GM18507 (cell line): ENCODE measurements at regions not wholly inside any gene's neighbourhood (a gene's known extent, or its start where the extent isn't known, plus 50 kb on each side); places are given as distances from the start of the nearest gene placed in this dataset.
"Not testable (repeated sequence)": the region's sequence is repeated elsewhere in the genome, so short reads cannot be mapped to it uniquely, and the experiment has no call there.

Source experiments
- DNase-seq: peaks from one replicate; pipeline ENCODE4 v3.0.0; 2011; ENCODE audit warnings: low read depth; ENCODE audit not compliant: insufficient read length; ENCODE audit errors: extremely low spot score
- FAIRE-seq: peaks from 2 replicates; lab custom pipeline; 2011; peaks lifted over from hg19 to GRCh38; lab: Jason Lieb, UNC

GRCh38 chr4:173748353-173748752 is 218.3 kb upstream of the HAND2 start:
- FAIRE-seq (no peak), DNase-seq (no peak)

- DNase-seq (no peak), FAIRE-seq (no peak)
Observed at GRCh38 chr4:173747537-173748257, 217.7 kb upstream of the HAND2 start.

- no peak for DNase-seq
- no peak for FAIRE-seq
Observed at GRCh38 chr4:173746424-173746823, 216.4 kb upstream of the HAND2 start.

DNA sequence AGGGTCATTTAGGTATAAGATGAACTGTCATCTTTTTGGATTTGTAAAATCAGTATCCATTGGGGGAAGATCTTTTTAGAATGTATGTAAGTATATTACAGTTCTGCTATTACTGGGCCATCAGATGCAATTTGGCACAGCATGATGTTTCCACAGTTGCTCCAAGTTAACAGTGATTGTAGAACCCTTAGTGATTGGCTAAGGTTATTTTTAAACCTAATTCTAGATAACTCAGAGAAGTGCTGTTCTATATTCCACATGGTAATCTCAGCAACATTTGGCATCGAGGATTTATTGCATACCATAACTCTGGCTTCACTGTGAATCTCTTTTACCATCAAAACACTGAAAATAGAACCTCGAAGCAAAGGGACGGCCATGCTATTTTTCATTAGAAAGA is 215.7 kb upstream of the HAND2 start:
- no peak for DNase-seq

DNA sequence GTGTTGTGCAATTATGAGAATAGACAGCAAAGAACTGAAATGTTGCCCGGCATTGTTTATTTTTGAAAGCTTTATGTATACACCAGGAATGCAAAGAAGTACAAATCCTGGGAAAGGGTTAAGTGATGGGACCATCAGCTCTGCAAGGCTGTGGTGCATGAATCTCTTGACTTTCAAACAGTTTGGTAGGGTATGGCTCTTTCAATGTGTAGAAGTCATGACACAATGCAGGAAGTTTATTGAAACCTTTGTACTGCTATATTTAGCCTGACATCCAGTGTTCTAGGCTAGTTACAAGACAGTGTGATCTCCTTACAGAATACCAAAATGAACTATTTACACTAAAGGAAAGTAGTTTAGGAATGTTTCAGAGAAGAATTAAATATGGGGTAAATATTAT is 206.8 kb upstream of the HAND2 start:
- no peak for DNase-seq
- FAIRE-seq, result no peak

More for the DNA sequence above, 215.7 kb upstream of the HAND2 start:
- no peak for FAIRE-seq

- no peak for DNase-seq
- no peak for FAIRE-seq
Observed at GRCh38 chr4:173735585-173735984, 205.6 kb upstream of the HAND2 start.

- DNase-seq, result no peak
- FAIRE-seq, result no peak
Observed at GRCh38 chr4:173735049-173735448, 205.0 kb upstream of the HAND2 start.

- no peak for FAIRE-seq
- DNase-seq, result no peak
Observed at GRCh38 chr4:173731257-173731656, 201.2 kb upstream of the HAND2 start.

- FAIRE-seq (no peak), DNase-seq (no peak)
Observed at GRCh38 chr4:173722075-173722474, 192.0 kb upstream of the HAND2 start.

- not testable (repeated sequence) for FAIRE-seq, DNase-seq
Observed at GRCh38 chr4:173718504-173718903, 188.5 kb upstream of the HAND2 start.

- FAIRE-seq, result no peak
- DNase-seq, result no peak
Observed at GRCh38 chr4:173717581-173717980, 187.6 kb upstream of the HAND2 start.

GRCh38 chr4:173714456-173714855 is 184.4 kb upstream of the HAND2 start:
- FAIRE-seq (no peak), DNase-seq (no peak)

GRCh38 chr4:173713026-173713425 is 183.0 kb upstream of the HAND2 start:
- FAIRE-seq, result no peak

DNA sequence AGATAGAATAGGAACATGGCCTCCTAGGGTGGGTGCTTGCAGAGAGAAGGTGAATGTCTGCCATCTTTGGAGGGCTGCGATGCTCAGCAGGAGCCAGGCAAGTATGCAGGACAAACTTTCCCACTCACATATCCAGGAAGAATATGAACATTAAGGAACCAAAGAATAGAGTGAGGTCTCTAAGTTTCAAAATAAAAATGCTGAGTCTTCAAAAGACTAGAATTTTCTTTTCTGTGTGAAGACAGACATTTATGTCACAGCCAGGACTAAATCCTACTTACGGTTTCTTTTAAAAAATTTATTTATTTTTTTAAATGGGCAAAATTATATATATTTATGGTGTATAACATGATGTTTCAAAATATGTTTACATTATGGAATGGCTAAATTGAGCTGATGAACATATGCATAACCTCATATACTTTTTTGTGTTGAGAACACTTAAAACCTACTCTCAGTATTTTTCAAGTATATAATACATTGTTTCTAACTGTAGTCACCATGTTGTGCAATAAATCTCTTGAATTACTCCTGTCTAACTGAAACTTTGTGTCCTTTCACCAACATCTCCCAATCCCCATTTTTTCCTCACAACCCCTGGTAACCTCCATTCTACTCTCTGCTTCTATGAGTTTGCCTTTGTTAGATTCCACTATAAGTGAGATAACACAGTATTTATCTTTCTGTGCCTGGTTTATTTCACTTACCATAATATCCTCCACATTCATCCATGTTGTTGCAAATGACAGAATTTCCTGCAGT is 177.8 kb upstream of the HAND2 start:
- DNase-seq, result no peak
- no peak for FAIRE-seq

More at GRCh38 chr4:173713026-173713425, 183.0 kb upstream of the HAND2 start:
- no peak for DNase-seq

GRCh38 chr4:173704201-173704600 is 174.2 kb upstream of the HAND2 start:
- FAIRE-seq (no peak), DNase-seq (no peak)

GRCh38 chr4:173703021-173703420 is 173.0 kb upstream of the HAND2 start:
- FAIRE-seq (no peak), DNase-seq (no peak)

DNA sequence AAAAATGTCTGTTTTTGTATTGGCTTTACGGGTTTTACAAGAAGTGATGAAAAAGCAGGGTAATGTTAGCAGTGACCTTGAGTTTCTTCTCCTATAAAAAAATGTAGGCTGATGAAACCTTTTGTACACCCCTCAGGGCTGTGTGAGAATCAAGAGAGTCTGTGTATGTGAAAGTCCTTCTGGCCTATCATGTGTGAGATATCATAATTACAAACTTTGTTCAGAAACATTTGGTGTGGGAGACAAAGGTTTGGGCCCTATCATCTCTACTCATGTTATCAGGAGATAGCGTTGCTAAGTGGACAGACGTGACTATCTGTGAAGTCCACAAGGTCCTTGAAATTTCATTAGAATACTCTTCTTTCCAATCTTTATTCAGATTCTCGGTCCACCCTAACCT is 170.6 kb upstream of the HAND2 start:
- FAIRE-seq, result no peak
- DNase-seq, result no peak

DNA sequence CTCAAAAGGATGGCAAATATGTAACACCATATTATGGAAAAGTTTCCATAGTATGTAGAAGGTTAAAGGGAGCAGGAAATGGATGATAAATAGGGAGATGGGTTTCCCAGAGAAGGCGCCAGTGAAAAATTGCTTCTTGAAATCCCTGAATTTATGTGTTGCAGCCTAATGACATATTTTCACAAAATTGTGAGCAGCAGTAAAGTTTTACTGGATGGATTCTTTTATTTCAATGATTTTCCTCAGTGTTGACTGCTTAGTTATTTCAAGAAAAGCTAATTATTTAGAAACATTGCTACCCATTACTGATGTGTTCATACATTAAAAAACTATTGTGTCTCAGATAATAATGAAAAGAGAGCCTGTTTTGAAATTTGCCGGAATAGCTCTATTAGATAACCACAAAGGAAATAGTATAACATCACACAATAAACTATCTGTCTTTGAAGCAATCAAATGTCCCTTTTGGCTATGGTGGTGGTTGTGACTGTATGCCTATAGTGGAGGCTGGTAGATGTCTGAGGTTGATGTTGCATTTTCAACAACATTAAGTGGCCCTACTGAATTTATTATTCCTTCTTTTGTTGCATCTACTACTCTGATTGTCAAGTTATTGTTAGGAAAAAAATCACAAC is 169.9 kb upstream of the HAND2 start:
- no peak for DNase-seq
- no peak for FAIRE-seq

GRCh38 chr4:173698557-173699262 is 168.7 kb upstream of the HAND2 start:
- no peak for DNase-seq
- no peak for FAIRE-seq

DNA sequence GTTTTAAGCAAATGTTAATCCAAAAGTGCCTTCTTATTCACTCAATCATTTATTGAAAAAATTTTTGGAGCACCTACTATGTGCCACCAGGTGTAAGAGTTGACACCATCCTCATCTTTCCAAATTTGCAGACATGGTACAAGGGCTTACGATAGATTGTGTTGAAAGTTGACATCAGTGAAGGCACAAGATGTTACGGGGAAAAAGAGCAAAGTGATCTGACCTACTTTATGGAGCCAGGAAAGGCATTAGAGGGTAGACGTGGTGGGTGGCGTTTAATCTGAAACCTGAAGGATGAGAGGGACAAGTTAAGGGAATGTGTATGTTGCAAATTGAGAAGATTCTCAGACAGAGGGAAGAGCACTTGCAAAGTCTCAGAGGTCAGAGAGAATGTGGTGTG is 167.8 kb upstream of the HAND2 start:
- FAIRE-seq (no peak), DNase-seq (no peak)
